DMS53 (cell line): ENCODE measurements at regions not wholly inside any gene's neighbourhood (a gene's known extent, or its start where the extent isn't known, plus 50 kb on each side); places are given as distances from the start of the nearest gene placed in this dataset.
"Not testable (repeated sequence)": the region's sequence is repeated elsewhere in the genome, so short reads cannot be mapped to it uniquely, and the experiment has no call there.

Experiments
- DNase-seq: peaks from one replicate; lab custom pipeline; 2025; lab: John Stamatoyannopoulos, UW

DNA sequence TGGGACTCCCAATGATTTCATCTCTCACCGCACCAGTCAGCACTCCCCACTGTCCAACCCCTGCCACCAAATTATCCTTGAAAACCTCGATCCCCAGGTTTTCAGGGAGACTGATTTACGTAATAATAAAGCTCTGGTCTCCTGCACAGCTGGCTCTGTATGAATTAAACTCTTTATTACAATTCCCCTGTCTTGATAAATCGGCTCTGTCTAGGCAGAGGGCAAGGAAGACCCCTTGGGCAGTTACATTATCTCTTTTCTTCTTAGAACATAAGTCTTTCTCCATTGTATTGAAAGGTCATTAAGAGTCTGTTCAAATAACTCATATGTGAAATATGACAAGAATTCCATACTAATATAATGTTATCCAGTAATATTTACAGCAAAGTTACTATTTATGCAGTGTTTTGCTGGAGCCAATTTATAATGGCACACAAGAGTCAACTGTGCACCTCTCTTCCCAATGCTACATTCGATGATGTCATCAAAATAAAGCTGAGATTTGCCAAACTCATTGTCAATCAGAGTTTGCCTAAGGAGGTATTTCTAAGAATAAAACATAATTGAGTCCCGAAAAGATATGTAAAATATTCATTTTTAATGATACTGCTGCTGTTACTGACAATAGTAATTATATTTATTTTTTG, 1297.2 kb upstream of the LRRTM3 start:
- no peak for DNase-seq

DNA sequence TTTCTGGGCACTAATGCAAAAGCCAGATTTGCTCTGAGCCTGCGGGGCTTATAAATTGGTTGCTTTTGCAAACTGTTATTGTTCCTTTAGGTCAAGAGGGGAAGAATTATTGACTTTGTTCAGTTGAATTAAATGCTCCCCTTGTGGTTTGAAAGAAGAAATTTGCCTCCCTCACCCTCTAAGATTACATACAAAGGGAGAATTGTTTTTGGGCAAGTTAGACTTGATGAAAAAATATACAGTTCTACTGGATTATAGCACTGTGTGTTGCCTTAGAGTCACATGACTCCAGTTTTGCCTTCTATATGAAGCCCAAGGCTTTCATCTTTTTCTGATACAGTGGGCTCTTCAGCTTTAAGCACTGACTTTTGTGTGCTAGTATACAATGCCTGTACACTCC, 1265.8 kb upstream of the LRRTM3 start:
- no peak for DNase-seq

DNA sequence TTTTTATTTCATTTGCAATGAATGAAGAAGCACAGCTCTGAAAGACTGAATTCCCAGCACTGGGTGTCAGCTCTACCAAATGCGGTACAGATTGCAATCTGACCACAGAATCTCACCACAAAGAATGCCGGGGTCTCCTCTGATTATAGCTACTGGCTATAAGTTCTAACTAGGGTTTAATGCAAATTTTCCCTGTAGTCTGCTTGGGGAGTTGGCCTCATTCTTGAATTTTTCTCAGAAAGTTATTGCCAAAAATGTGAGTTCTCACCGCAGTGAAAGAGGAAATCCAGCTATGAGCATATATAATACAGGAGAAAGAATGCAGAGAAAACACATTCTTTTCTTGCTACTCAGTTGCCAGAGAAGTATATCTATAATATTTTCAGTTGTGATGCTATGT, 1255.7 kb upstream of the LRRTM3 start:
- DNase-seq, result no peak

DNA sequence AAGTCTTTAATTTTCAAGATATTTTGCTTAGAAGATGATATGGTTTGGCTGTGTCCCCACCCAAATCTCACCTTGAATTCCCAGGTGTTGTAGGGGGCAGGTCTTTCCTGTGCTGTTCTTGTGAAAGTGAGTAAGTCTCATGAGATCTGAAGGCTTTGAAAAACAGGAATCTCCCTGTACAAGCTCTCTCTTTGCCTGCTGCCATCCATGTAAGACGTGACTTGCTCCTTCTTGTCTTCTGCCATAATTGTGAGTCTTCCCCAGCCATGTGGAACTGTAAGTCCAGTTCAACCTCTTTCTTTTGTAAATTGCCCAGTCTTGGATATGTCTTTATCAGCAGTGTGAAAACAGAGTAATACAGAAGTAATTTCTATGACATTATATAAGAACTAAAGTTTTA, 1255.2 kb upstream of the LRRTM3 start:
- not testable (repeated sequence) for DNase-seq

DNA sequence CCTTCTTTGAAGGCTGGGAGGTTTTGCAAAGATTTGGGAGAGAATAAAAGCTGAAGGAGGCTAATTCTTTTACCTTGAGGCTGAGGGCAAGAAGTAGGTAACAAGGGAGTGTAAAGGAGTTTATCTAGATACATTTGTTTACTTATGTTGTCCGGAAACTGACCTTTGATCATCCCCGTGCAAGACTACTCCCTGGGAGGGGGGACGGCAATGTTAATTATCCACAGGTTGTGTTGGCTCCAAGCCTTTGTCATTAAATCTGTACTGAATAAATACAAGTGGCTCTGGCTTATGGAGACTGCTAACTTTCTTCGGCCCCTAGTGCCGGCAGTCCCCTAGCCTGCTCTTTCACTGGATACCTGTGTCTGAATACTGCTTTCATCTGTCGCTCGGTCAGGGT, 1250.6 kb upstream of the LRRTM3 start:
- DNase-seq, result peak; percentile 33

DNA sequence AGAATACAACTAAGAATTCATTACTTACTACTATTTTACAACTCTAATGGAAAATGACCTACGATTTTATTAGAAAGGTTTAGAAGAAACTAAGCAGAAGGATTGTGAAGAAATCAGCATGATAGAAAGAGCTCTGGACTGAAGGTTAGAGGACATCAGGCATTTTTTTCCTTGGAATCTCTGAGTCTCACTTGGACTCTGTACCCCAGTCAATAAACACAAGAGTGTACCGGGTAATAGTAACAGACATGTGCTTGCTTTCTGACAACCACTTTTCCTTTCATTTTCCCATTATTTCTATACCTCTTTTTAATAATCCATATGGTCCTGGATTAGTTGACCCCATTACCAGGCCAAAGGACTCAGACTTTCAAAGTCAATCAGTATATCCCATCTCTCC, 1240.9 kb upstream of the LRRTM3 start:
- no peak for DNase-seq

DNA sequence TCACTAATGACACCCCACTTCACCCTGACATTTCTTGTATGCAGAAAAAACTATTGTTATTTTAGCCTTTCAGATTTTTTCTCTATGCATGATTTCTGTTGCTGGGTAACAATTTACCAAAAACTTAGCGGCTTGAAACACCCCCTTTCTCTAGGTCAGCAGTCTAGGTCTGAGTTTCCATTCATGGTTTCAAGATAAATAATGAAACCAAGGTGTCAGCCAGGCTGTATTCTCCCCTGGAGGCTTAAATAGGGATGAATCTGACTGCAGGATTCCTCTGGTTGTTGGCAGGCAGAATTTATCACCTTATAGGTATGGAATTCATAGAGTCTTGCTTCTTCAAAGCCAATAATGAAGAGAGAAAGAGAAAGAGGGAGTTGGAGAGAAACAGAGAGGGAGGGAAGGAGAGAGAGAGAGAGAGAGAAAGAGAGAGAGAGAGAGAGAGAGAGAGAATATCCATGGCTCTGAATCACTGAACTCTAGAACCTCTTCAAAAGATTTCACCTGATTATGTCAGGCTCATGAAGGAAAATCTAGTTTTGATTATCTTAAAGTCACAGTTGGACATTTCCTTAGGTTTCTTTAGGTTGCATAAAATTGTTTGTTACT, 1224.6 kb upstream of the LRRTM3 start:
- no peak for DNase-seq

DNA sequence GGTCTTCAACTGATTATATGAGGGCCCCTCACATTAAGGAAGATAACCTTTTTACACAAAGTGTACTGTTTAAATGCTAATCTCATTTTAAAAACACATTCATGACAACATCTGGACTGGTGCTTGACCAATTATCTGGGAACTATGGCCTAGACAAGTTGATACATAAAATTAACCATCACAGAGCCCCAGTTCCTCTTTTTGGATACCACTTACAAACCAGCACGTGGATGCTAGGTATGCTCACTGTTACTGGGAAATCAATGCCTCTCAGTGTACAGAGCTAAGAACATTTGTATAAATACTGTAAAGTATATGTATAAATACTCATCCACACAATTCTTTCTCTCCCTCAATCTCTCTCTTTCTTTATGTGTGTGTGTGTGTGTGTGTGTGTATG, 1217.8 kb upstream of the LRRTM3 start:
- no peak for DNase-seq

DNA sequence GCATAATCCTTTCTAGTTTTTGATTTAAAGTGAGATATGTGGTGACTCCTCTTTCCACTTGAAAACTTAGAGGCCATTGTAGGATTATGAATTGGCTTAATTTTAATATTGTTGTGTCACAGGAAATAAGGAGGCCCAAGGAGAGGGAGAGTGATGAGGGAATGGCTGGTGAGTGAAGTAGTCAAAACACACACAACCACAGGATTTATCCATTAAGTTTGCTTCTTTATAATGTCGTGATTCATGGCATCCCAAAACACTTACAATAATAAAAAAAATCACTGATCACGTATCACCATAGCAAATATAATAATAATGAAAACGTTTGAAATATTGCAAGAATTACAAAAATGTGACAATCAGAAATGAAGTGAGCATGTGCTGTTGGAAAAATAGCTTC, 1215.5 kb upstream of the LRRTM3 start:
- no peak for DNase-seq

DNA sequence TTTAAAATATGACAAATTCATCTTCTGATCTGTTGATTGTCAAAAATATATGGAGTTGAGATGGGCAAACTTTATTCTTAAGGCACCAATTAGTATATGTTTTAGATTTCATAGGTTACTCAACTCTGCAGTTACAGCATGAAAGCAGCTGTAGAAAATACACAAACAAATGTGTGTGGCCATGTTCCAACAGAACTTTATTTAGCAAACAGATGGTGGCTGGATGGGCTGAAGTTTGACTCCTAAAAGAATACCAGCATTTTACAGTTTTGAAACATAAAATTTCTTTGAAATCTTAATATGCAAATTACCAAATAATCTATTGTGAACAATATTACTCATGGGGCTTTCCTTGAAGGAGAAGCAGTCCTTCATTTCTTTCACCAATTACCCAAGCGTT, 1206.0 kb upstream of the LRRTM3 start:
- DNase-seq, result no peak

DNA sequence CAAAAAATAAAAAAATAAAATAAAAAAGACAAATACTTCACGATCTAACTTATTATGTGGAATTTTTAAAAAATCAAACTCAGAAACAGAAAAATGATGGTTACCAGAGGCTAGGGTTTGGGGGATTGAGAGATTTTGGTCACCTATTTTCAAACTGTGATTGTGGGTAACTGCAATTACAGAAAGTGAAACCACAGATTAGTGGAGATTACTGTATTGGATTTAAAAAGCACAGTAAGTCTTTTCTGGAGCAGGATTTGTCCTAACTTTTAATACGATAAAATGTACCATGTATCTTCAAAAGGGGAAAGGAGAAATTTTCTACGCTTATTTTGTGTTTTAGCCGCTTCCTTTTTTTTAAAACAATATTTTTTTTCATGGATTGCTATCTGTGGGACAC, 1204.9 kb upstream of the LRRTM3 start:
- DNase-seq, result no peak

DNA sequence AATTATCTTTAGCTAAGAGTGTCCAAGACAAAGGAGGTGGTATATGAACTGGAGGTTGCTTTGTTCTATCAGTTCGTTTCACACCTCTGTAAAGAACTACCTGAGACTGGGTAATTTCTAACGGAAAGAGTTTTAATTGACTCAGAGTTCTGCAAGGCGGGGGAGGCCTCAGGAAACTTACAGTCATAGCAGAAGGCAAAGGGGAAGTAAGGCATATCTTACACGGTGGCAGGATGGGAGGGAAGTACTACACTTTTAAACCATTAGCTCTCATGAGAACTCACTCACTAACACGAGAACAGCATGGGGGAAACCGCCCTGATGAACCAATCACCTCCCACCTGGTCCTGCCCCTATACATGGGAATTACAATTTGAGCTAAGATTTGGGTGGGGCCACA, 1202.3 kb upstream of the LRRTM3 start:
- DNase-seq, result no peak

DNA sequence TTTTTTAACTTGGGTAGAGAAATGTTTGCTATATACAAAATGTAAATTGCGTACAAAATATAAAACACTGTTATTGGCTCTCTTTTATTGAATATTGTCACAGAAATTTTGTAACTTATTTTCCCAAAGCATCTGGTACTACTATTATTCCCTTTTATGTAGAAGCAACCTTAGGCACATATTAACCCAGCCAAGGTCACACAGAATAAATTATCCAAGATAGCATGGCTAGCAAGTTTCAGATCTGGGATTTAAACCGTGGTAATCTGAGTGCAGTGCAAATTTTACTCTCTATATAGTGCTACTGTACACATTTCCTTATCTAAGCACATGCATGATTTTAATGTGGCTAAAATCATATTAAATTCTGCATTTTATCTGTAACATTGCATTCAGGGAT, 1190.5 kb upstream of the LRRTM3 start:
- DNase-seq, result no peak

DNA sequence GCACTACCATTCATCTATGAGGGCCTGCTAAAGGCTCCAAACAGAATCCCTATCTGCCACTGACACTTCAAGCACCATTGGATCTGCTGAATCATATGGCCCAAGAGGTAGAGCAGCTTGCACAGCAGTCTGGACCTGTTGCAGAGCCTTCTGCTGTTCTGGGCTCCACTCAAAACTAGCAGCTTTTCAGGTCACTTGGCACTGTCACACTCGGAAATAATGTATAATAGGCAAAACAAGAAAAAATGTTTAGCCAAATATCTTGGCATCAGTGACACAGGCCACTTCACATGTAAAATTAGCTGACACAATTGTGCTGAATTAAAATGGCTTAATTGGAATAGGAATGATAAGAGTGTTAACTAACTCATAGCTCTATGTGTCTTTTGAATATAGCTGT, 1182.9 kb upstream of the LRRTM3 start:
- DNase-seq, result no peak

DNA sequence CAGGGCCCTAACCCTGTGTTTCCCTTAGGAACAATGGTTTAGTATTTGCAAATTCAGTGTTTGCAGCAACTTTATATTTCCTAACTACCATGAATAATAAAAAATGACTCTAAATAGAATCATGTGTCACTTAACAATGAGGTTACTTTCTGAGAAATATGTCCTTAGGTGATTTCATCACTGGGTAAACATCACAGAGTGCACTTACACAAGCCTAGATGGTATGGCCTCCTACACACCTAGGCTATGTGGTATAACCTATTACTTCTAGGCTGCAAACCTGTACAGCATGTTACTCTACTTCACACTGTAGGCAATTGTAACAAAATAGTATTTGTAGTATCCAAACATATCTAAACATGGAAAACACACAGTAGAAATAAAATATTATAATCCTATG, 1174.6 kb upstream of the LRRTM3 start:
- DNase-seq, result peak; percentile 72

DNA sequence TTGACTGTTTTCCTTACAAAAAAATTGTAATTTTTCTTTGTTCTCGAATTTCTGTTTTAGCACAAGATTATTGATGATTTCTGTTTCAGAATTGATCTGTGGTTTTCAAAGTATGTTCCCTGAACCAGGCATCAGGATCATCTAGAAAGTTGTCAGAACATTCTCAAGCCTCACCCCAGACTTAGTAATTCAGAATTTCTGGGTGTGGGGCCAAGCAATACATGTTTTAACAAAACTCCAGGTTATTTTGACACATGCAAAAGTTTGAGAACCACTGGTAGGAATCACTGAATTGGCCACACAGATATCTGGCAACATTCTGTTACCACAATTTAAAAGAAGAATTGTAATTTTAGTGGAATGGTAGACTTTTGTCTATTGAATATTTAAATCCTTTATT, 1173.9 kb upstream of the LRRTM3 start:
- no peak for DNase-seq

DNA sequence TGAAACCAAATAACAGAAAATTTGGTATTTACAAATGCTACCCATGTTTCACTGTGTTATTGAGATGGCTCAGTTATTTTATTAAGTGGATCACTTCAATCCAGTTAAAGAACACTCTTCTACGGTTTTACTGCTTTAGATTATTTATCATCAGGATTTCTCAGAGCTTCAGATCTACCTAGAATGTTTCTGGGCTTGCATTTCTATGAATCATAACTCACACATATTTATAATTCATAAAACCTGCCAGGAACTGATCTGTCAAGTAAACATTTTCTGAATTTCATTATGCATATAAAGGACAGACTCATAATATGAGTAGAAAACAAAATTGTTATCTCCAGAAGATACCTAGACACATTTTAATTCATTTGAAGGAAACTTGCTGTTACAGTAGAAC, 1172.3 kb upstream of the LRRTM3 start:
- no peak for DNase-seq

DNA sequence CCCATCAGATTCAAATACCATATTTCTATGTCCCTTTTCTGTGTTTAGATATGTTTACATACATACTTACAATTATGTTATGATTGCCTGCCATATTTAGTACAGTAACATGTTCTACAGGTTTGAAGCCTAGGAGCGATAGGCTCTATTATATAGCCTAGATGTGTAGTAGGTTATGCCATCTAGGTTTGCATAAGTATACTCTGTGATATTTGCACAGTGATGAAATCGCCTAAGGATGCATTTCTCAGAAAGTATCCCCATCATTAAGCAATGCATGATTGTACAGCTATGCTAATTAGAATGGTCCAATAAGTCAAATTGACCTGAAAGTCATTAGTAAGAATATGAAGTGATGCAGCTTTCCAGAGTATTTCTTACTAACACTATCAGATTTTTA, 1171.7 kb upstream of the LRRTM3 start:
- no peak for DNase-seq

DNA sequence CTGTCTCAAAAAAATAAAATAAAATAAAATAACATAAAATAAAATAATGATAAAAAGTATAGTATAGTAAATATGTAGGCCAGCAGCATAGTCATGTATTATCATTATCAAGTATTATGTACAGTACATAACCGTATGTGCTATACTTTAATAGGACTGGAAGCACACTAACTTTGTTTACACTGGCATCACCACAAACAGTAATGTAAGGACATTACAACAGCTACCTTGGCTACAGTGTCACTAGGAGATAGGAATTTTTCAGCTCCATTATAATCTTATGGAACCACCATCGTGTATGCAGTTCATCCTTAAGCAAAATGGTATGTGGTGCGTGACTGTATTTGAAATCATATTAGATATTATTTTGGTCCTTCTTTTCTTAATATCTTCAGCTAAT, 1163.5 kb upstream of the LRRTM3 start:
- DNase-seq, result no peak

DNA sequence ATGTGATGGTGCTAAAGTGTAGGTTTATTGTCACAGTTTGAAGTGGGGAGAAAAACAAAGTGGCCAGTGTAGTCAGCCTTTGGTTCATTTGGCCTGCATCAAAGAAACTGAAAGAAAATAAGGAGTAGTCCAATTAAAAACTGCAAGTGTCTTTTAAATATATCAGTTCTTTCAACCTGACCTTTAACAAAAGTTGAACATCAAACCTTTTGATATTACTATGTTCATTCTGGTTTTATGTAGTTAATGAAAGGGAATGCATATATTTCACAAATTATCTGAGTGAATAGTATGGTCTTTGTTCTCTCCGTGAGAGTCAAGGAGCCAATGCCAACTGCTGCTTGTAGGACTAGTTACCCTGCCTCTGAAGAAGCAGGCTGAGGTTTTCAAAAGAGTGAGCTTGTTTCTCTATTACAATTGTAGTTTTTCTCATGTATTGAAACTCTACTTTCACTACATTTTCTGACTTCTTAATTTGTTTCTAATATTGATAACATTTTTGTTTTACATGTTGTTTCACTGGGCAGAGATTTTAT, 1160.8 kb upstream of the LRRTM3 start:
- DNase-seq, result no peak

DNA sequence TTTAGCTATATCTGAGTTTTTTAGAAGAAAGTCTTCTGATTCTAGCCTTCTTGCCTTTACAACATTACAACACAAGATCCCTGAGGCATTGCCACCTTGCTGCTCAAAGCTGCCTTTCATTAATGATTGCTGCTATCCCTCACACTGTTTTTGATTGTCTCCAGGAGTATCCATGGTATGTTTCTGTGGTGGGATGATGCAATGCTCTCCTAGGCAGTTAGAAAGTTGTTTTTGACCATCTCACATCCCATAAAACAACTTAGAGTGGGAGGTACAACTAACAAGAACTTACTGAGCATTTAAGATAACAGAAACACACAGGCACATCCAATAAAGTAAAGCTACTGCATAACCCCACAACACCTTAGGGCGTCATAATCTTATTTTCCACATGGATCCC, 1156.0 kb upstream of the LRRTM3 start:
- DNase-seq, result no peak

DNA sequence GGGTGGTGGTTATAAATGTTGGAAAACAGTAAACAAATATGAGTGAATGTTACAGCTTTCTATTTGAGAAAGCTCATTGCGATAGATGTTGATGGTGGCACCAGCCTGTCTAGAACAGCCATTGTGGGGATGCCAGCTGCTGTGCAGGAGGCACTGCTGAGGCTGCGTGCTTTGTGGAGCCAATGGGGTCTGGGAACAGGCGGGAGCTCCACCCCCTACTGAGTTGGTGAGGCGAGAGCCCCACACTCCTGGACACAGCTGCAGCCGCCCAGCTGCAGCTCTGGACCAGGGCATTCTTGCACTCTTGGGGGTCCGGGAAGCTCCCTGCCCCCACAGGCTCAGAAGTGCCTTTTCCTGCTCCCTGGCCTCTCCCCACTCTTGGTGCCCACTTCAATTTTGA, 1147.1 kb upstream of the LRRTM3 start:
- DNase-seq, result no peak

DNA sequence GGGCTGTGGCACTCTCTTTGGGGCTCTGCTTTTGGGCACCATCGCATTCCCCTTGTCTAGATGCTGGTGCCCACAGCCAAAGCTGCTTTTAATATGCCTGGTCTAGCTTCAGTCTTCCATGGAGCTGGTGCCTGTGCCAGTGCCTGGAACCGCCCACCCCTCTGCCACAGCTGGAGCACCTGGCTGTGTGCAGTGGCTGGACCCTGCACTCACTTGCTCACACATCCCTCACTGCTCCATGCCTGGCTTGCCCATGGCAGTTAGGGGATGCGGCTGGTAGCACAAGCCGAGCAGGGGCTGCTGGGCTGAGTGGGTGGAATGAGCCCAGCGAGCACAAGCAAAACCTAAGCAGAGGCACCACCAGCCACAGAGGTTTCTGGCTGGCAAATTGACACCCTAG, 1145.9 kb upstream of the LRRTM3 start:
- DNase-seq, result no peak

DNA sequence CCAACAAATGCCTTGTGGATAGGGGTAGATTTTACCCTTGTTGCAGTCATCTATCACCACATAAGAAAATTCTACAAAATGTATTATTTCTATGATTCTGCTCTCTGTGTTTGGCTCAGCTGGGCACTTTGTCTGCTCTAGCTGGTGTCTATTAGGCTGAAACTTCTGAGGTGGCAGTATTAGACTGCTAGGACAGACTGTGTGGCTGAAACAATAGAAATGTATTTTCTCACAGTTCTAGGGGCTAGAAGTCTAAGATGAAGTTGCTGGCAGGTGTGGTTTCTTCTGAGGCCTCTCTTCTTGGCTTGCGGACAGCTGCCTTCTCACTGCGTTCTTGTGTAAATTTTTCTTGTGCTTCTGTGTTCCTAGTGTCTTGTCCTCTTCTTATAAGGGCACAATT, 1139.6 kb upstream of the LRRTM3 start:
- DNase-seq, result no peak
